GM12873 (cell line): ENCODE measurements at regions not wholly inside any gene's neighbourhood (a gene's known extent, or its start where the extent isn't known, plus 50 kb on each side); places are given as distances from the start of the nearest gene placed in this dataset.

Experiments used
- TF ChIP-seq, protein P1 (sequence below): IDR thresholded peaks from 2 replicates; pipeline ENCODE4 v1.5.1; 2012; ENCODE audit warnings: low read depth, mild to moderate bottlenecking, moderate library complexity, low read length, control low read depth; ENCODE audit not compliant: insufficient read depth; ENCODE audit errors: missing control alignments

- TF ChIP-seq, protein P1, sequence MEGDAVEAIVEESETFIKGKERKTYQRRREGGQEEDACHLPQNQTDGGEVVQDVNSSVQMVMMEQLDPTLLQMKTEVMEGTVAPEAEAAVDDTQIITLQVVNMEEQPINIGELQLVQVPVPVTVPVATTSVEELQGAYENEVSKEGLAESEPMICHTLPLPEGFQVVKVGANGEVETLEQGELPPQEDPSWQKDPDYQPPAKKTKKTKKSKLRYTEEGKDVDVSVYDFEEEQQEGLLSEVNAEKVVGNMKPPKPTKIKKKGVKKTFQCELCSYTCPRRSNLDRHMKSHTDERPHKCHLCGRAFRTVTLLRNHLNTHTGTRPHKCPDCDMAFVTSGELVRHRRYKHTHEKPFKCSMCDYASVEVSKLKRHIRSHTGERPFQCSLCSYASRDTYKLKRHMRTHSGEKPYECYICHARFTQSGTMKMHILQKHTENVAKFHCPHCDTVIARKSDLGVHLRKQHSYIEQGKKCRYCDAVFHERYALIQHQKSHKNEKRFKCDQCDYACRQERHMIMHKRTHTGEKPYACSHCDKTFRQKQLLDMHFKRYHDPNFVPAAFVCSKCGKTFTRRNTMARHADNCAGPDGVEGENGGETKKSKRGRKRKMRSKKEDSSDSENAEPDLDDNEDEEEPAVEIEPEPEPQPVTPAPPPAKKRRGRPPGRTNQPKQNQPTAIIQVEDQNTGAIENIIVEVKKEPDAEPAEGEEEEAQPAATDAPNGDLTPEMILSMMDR: no peak
Measured at GRCh38 chr21:24290151-24290833, 1317.0 kb downstream of the MRPL39 start.

DNA sequence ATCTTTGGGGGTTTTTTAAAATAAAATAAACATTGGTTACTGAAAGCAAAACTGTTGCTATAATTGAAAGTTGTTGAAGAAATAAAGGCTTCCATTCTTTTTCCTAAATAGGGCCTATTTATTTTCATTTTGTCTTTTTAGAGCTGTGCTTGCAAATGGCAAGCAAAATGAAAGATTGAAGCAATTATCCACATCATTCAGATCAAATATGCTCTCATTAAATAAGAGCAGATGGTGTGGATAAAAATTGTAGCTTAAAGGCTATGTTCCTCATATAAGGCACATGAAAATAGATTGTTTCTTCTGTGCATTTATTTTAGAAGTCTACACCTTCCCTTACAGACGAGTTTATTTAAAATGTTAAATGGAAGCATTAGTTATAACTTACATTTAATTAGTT, 1317.7 kb downstream of the MRPL39 start:
- TF ChIP-seq, protein P1: no peak

- TF ChIP-seq, protein P1: no peak
Measured at GRCh38 chr21:24280596-24280995, 1326.7 kb downstream of the MRPL39 start.

- TF ChIP-seq, protein P1: no peak
Measured at GRCh38 chr21:24278711-24279110, 1328.6 kb downstream of the MRPL39 start.

GRCh38 chr21:24276204-24276603, 1331.1 kb downstream of the MRPL39 start:
- TF ChIP-seq, protein P1: no peak

DNA sequence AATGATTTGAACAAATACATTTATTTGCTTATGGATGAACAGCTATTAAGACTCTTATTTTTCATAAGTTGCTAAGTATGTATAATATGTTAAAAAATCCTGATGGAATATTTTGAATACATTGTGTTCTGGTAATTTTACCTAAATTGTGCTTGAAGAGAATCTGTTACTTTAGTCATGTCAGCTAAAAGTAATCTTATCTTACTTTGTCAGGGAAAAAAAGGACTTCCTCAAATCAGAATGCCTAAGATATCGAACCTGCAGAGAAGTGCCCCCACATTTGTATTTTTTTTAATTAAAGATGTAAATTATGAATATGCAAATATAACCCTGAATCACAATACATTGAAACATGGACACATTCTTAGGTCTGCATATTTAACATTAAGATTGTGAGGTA, 1331.7 kb downstream of the MRPL39 start:
- TF ChIP-seq, protein P1: no peak

GRCh38 chr21:24272521-24272938, 1334.8 kb downstream of the MRPL39 start:
- TF ChIP-seq, protein P1: no peak

DNA sequence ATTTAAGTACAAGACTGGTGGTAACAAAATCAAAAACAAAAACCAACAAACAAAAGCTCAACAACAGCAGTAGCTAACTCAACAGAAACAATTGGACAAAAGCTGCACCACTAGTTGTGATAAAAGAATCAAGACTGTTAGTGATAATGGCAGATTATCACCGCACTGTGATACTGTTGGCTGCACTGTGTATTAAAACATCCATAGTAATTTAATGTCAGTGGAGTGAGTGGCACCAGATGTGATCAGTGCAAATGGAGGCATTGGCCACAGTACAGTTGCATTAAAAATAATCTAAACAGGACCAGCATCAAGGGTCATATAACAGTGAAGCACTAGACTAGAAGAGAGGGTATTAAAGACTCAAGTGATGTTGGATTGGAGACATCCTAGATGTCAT, 1341.3 kb downstream of the MRPL39 start:
- TF ChIP-seq, protein P1: no peak
